ENCODE measurements at regions not wholly inside any gene's neighbourhood (a gene's known extent, or its start where the extent isn't known, plus 50 kb on each side); places are given as distances from the start of the nearest gene placed in this dataset.

DNA sequence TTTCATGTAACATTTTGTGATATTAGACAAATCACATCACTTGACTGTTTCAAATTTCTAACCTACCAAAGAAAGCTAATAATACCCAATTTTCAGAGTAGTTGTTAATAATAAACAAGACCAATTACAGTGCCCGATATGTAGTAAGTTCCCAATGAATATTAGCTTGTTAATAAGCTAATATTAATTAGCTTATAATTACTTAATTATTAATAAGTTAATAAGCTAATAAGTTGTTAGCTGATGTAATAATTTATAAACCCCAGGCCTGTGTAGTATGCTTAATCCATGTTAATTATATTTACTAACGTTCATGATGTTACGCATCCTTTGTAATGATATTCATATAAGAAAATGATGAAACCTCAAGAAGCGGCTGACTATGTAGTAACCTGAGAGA is 643.8 kb upstream of the KIRREL3 start:
- DNase-seq (ENCODE audit: extremely low spot score, insufficient read length, low read depth): no peak
- no peak for FAIRE-seq

DNA sequence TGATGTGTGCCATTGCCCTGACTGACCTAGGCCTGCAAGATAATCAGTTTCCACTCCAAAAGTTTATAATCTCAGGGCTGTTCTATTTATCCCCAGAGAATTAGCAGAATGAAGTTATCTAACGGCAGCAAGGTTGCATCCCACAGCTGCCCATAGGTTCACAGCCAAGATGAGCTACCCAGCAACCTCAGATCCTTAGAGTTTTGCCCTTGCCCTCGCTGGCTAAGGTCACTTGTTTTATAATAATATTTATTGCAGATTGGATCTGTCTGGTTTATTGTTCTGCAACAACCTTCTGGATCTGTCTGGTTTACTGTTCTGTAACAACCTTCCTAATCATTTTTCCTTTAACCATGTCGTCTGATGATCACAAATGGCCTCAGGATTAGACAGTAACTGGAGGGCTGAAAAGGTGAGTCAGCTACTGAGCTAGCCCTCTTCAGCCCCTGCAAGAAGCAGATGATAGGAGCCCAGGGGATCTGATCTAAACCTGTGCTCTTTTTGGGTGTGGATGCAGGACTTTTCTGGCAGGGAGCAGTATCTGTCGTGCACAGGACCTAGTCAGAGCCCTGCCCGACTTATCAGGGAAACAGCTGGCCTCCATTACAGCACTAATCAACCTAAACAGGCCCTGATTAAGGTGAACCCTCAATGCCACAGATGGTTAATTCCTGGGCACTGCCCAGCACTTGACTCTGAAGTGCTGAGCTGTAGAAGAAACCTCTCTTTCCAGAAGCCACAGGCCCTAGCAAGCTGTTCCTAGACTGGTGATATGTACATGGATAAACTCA is 642.9 kb upstream of the KIRREL3 start:
- no peak for FAIRE-seq
- DNase-seq (ENCODE audit: extremely low spot score, insufficient read length, low read depth): no peak

GRCh38 chr11:127640561-127641451 is 640.2 kb upstream of the KIRREL3 start:
- DNase-seq (ENCODE audit: extremely low spot score, insufficient read length, low read depth) (no peak), FAIRE-seq (no peak)

- FAIRE-seq (no peak), DNase-seq (ENCODE audit: extremely low spot score, insufficient read length, low read depth) (no peak)
Measured at GRCh38 chr11:127639916-127640315, 639.3 kb upstream of the KIRREL3 start.

GRCh38 chr11:127632976-127633680 is 632.6 kb upstream of the KIRREL3 start:
- FAIRE-seq (no peak), DNase-seq (ENCODE audit: extremely low spot score, insufficient read length, low read depth) (no peak)

DNA sequence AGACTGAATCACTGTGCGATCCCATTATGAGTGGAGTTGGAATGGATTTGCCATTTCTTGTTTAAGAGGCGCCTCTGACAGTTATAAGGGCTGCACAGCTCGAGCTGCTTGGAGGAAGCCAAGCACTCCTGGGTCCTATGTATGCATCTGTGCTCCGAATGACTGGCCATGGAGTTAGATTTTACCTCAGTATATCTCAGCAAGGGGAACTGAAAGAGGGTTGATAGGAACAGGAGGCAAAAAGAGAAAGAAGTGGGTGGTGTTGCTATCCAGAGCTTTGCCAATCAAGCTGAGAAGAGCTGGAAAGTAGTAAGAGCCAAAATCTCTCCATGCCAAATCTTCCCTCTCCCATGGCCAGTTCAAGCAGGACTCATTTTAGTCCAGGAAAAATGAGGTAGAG is 632.0 kb upstream of the KIRREL3 start:
- no peak for DNase-seq (ENCODE audit: extremely low spot score, insufficient read length, low read depth)
- FAIRE-seq: no peak

- no peak for DNase-seq (ENCODE audit: extremely low spot score, insufficient read length, low read depth)
- FAIRE-seq: no peak
Measured at GRCh38 chr11:127631974-127632373, 631.4 kb upstream of the KIRREL3 start.

GRCh38 chr11:127629200-127629599 is 628.6 kb upstream of the KIRREL3 start:
- DNase-seq (ENCODE audit: extremely low spot score, insufficient read length, low read depth): no peak
- no peak for FAIRE-seq

- FAIRE-seq (no peak), DNase-seq (ENCODE audit: extremely low spot score, insufficient read length, low read depth) (no peak)
Measured at GRCh38 chr11:127628458-127628785, 627.9 kb upstream of the KIRREL3 start.

- no peak for FAIRE-seq
- no peak for DNase-seq (ENCODE audit: extremely low spot score, insufficient read length, low read depth)
Measured at GRCh38 chr11:127627629-127628457, 627.3 kb upstream of the KIRREL3 start.

- FAIRE-seq (no peak), DNase-seq (ENCODE audit: extremely low spot score, insufficient read length, low read depth) (no peak)
Measured at GRCh38 chr11:127627204-127627603, 626.6 kb upstream of the KIRREL3 start.

- FAIRE-seq (no peak), DNase-seq (ENCODE audit: extremely low spot score, insufficient read length, low read depth) (no peak)
Measured at GRCh38 chr11:127625402-127625801, 624.8 kb upstream of the KIRREL3 start.

DNA sequence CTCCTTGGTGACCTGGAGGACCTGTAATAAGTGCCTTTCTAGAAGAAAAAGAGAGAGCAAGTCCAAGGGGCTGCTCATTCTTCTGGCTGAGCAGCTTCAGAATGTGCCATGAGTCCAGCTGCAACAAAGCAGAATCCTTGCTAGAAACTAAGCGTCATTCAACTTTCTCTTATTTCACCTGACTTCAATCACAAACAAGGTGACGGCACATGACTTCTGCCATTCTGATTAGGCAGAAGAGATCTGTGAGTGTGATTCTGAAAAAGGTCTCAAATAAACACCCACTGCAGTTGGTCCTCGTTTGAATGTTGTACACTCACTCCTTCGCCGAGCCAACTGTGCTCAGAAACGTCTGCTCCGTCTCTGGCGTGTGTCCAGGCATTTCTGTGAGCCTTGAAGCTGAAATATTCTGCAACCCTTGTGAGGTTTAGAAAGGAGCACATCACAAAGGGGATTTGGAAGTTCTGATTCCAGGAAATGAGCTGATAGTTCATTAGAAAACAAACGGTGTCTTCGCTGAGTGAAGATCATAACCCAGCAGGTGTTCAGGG is 623.8 kb upstream of the KIRREL3 start:
- DNase-seq (ENCODE audit: extremely low spot score, insufficient read length, low read depth) (no peak), FAIRE-seq (no peak)

DNA sequence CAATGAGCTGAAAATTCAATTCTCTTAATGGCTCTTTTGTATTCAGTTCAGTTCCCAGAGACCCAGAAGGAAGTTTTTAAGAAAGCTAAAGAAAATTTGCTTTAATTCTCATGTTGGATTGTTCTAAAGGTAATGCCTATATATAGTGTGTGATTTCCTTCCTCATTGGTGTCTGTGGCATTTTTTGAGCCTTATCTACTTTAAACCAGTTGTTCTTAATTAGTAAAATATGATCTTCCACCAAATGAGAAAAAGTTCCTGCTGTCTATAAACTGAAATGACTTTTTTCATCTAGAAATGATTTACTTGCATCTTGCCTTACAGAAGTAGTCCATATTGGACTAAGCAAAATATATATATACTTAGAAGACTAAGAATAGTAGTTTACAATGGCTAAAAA is 622.1 kb upstream of the KIRREL3 start:
- DNase-seq (ENCODE audit: extremely low spot score, insufficient read length, low read depth): no peak
- no peak for FAIRE-seq

DNA sequence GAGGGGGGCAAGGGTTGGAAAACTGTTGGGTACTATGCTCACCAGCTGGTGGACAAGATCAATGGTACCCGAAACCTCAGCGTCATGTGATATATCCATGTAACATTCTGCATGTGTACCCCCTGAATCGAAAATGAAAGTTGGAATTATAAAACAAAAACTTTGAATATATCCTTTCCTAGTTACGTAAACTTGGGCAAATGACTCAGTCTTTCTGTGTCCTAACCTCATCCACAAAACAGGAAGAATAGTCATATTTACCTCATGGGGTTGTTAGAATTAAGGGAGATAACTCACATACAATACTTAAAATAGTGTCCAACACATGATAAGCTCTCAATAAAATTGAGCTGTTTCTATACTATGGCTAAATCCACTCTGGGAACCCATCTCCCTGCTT is 620.1 kb upstream of the KIRREL3 start:
- DNase-seq (ENCODE audit: extremely low spot score, insufficient read length, low read depth) (no peak), FAIRE-seq (no peak)

- DNase-seq (ENCODE audit: extremely low spot score, insufficient read length, low read depth) (no peak), FAIRE-seq (no peak)
Measured at GRCh38 chr11:127619946-127620345, 619.4 kb upstream of the KIRREL3 start.

DNA sequence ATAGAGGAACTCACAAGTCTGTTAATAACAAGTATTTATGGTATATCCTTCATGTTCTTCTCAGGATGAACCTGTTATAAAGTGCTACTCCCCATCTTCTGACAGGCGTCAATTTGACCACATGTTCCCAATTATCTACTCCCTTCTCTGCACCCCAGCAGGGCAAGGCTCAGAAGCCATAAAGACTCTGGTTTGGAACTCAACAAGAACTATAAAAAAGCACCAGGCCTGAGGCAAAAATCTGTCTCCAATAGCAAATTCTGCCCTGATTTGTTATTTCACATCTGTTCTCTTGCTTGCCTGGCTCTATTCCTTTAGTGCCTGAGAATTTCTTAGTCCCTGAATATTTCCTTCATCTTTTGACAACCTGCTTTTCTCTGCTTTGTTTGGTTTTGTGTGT is 618.2 kb upstream of the KIRREL3 start:
- no peak for DNase-seq (ENCODE audit: extremely low spot score, insufficient read length, low read depth)
- no peak for FAIRE-seq

DNA sequence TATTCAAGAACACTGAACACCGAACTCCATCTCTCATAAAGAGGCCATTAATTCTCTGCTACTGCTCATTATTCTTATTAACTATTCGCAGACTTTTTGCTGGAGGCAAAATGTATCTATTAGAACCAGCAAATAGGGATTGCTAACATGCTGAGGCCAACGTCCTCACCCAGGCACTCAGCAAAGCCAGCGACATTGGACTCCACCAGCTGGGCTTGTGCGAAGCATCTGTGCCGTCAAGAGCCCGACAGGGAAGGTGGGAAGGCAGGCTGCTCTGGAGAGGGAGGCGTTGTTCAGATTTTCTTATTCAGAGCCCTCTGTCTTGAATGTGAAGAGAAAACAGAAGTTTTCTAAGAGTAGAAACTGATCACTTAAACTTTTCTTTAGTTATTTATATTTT is 615.6 kb upstream of the KIRREL3 start:
- no peak for FAIRE-seq
- no peak for DNase-seq (ENCODE audit: extremely low spot score, insufficient read length, low read depth)

DNA sequence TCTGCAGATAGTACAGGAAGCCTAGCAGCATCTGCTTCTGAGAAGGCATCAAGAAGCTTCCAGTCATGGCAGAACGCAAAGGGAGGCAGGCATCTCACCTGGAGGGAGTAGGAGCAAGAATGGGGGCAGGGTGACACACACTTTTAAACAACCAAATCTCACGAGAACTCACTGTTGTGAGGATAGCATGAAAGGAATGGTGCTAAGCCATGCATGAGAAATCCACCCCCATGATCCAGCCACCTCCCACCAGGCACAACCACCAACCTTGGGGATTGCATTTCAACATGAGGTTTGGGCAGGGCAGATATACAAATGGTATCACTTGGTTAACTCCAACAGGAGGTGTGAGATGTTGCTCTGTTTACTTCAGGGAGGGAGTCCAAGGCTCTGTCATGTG is 612.0 kb upstream of the KIRREL3 start:
- no peak for FAIRE-seq
- DNase-seq (ENCODE audit: extremely low spot score, insufficient read length, low read depth): no peak

All from GM18507 (cell line).